Nephron progenitor cell (in vitro differentiated cells): ENCODE measurements at regions not wholly inside any gene's neighbourhood (a gene's known extent, or its start where the extent isn't known, plus 50 kb on each side); places are given as distances from the start of the nearest gene placed in this dataset.

Experiments used
- DNase-seq: peaks from one replicate; pipeline ENCODE4 v3.0.0; 2021
- H3K27ac Mint-ChIP-seq: 2 replicates; pipeline ENCODE4 v1.8.0; 2021; ENCODE audit warnings: mild to moderate bottlenecking, moderate library complexity, mixed read lengths
- H3K27me3 Mint-ChIP-seq: 2 replicates; pipeline ENCODE4 v1.8.0; 2021; ENCODE audit warnings: mild to moderate bottlenecking, low read depth, mixed read lengths; ENCODE audit not compliant: poor library complexity
- H3K36me3 Mint-ChIP-seq: 2 replicates; pipeline ENCODE4 v1.8.0; 2021; ENCODE audit warnings: low read depth, mixed read lengths
- H3K4me1 Mint-ChIP-seq: 2 replicates; pipeline ENCODE4 v1.8.0; 2021; ENCODE audit warnings: mixed read lengths
- H3K4me3 Mint-ChIP-seq: 2 replicates; pipeline ENCODE4 v1.8.0; 2021; ENCODE audit warnings: mild to moderate bottlenecking, moderate library complexity, mixed read lengths
- H3K9me3 Mint-ChIP-seq: 2 replicates; pipeline ENCODE4 v1.8.0; 2021; ENCODE audit warnings: mild to moderate bottlenecking, moderate library complexity, mixed read lengths
- TF ChIP-seq, protein P1 (sequence below): fragments of 200-600 bp; sonication (generic); IDR thresholded peaks from 2 replicates; pipeline ENCODE4 v1.5.0; 2021; ENCODE audit warnings: antibody characterized with exemption

DNA sequence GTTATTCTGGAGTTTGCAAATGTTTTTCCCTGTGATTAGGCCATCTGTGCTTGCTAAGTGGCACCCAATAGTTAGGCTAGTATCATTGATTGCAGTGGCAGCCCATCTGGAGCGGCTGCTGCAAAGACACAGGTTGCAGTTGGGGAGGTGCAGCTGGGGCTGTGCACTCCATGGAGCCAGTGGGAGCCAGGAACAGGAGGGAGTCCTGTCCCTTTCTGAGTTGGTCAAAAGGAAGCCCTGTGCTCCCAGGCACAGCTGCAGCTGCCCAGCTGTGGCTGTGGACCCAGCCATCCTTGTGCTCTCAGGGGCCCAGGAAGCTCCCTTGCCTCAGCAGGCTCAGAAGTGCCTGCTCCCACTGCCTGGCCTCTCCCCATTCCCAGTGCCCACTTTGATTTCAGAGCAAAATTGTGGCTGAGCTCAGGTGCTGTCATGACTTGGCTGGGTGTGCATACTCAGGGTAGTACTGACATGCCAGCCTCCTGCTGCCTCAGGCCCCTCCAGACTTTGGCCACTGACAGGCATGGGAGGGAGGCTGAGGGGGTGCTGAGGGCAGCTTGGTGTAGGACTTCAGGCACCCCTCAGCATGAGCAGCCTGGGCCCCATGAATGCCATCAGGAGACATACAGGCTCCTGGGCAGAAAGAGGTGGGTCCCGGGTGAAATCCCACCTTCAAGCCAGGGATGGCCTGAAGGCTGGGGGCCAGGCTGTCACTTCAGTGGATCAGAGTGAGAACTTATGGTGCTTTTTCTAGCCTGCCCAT lies 270.6 kb downstream of the PCDH20 start:
- H3K4me3 Mint-ChIP-seq, result no peak overlapping the region
- no peak for DNase-seq
- H3K27me3 Mint-ChIP-seq, result no peaks in the 10 kb centered on the region
- H3K36me3 Mint-ChIP-seq, result no peaks in the 10 kb centered on the region
- H3K27ac Mint-ChIP-seq, result no peak overlapping the region
- H3K4me1 Mint-ChIP-seq, result peaks cover 6% of the 10 kb centered on the region
- no peaks in the 10 kb centered on the region for H3K9me3 Mint-ChIP-seq
- TF ChIP-seq, protein P1, sequence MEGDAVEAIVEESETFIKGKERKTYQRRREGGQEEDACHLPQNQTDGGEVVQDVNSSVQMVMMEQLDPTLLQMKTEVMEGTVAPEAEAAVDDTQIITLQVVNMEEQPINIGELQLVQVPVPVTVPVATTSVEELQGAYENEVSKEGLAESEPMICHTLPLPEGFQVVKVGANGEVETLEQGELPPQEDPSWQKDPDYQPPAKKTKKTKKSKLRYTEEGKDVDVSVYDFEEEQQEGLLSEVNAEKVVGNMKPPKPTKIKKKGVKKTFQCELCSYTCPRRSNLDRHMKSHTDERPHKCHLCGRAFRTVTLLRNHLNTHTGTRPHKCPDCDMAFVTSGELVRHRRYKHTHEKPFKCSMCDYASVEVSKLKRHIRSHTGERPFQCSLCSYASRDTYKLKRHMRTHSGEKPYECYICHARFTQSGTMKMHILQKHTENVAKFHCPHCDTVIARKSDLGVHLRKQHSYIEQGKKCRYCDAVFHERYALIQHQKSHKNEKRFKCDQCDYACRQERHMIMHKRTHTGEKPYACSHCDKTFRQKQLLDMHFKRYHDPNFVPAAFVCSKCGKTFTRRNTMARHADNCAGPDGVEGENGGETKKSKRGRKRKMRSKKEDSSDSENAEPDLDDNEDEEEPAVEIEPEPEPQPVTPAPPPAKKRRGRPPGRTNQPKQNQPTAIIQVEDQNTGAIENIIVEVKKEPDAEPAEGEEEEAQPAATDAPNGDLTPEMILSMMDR, result no peak

DNA sequence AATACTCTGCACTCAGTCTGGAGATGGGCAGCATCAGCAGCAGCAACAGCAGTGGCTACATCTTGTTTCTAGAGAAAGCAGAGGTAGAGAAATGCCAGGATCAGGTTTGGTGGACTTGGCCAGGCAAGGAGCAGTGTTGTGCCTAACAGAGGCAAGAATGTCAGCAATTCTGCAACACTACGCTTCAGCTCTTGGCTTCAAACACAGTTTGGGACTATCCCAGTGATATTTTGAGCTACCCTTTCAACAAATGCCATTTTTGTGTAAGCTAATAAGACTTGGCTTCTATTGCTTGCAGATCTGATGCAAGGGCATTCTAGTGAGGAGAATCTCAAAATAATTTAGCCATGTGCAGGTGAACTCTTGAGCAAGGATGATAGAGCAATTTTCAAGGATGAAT lies 271.3 kb downstream of the PCDH20 start:
- H3K4me3 Mint-ChIP-seq, result no peak overlapping the region

DNA sequence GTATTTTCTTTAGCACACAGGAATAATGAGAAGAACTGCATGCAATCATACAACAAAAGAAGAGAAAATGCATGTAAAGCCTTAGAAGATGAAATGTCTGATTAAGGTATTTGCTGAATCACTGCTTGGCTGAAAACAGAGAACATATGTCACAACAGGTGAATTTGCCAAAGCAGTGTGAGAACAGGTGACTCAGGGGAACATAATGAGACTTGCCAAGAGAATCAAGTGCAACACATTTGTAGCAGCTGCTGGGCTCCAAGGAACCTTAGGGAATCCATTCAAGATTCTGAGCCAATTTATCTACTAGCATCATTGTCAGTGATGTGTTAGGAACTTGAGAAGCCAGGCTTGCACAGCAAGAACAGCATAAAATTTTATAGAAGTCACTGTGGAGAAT lies 273.1 kb downstream of the PCDH20 start:
- H3K9me3 Mint-ChIP-seq, result no peaks in the 10 kb centered on the region
- H3K27ac Mint-ChIP-seq, result no peak overlapping the region
- DNase-seq, result no peak
- H3K4me3 Mint-ChIP-seq, result no peak overlapping the region
- TF ChIP-seq, protein P1, result no peak
- H3K36me3 Mint-ChIP-seq, result no peaks in the 10 kb centered on the region
- H3K4me1 Mint-ChIP-seq, result no peaks in the 10 kb centered on the region
- H3K27me3 Mint-ChIP-seq, result no peaks in the 10 kb centered on the region

More for the DNA sequence above, 271.3 kb downstream of the PCDH20 start:
- Mint-ChIP-seq H3K27ac (no peak overlapping the region), H3K36me3 (no peaks in the 10 kb centered on the region), H3K27me3 (no peaks in the 10 kb centered on the region), H3K9me3 (no peaks in the 10 kb centered on the region), H3K4me1 (peaks cover 6% of the 10 kb centered on the region)
- TF ChIP-seq, protein P1, result no peak
- DNase-seq, result no peak

GRCh38 chr13:61138857-61139256 lies 276.8 kb downstream of the PCDH20 start:
- Mint-ChIP-seq H3K27ac (no peak overlapping the region), H3K4me1 (no peaks in the 10 kb centered on the region), H3K27me3 (no peaks in the 10 kb centered on the region), H3K9me3 (no peaks in the 10 kb centered on the region), H3K36me3 (no peaks in the 10 kb centered on the region), H3K4me3 (no peak overlapping the region)
- TF ChIP-seq, protein P1, result no peak
- no peak for DNase-seq

DNA sequence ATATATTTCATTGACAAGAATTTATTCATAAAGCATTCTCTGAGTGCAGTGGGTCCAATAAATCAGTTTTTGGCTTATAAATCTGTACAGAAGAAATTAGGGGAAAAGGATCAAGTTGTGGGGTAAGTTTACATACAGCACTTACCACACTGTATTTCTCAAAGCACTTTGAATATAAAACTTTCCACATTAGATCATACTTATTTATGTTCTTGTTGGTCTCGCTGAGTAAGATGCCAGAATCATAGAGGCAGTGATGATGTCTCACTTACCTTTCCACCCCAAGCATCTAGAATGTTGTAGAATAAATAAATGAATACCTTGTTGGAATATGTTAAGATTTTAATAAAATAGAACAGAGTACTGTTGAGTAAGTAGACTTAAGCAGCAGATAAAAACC lies 279.1 kb downstream of the PCDH20 start:
- Mint-ChIP-seq H3K36me3 (no peaks in the 10 kb centered on the region), H3K4me3 (no peak overlapping the region), H3K9me3 (no peaks in the 10 kb centered on the region), H3K27me3 (no peaks in the 10 kb centered on the region), H3K27ac (no peak overlapping the region), H3K4me1 (no peaks in the 10 kb centered on the region)
- DNase-seq, result no peak
- TF ChIP-seq, protein P1, result no peak

DNA sequence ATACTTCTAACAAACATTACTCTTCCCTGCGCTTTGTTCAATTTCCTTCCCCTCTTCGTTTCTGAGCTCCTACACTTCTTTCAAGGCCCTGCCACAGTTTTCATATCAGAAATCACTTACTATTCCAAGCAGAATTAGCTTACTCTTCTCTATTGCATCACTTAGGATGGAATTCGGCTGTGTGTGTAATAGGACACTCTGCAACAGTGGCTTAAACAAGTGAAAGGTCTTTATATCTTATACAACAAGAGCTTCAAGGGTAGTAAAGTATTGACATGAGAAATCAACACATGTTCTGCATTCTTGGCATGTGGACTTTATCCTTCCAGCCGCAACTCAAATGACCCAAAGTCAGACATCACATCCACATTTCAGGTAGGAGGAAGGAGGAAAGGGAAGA lies 279.6 kb downstream of the PCDH20 start:
- Mint-ChIP-seq H3K27me3 (no peaks in the 10 kb centered on the region), H3K4me3 (no peak overlapping the region), H3K9me3 (no peaks in the 10 kb centered on the region), H3K27ac (no peak overlapping the region), H3K36me3 (no peaks in the 10 kb centered on the region), H3K4me1 (no peaks in the 10 kb centered on the region)
- TF ChIP-seq, protein P1, result no peak
- DNase-seq, result no peak
